ENCODE measurements at regions not wholly inside any gene's neighbourhood (a gene's known extent, or its start where the extent isn't known, plus 50 kb on each side); places are given as distances from the start of the nearest gene placed in this dataset.

DNA sequence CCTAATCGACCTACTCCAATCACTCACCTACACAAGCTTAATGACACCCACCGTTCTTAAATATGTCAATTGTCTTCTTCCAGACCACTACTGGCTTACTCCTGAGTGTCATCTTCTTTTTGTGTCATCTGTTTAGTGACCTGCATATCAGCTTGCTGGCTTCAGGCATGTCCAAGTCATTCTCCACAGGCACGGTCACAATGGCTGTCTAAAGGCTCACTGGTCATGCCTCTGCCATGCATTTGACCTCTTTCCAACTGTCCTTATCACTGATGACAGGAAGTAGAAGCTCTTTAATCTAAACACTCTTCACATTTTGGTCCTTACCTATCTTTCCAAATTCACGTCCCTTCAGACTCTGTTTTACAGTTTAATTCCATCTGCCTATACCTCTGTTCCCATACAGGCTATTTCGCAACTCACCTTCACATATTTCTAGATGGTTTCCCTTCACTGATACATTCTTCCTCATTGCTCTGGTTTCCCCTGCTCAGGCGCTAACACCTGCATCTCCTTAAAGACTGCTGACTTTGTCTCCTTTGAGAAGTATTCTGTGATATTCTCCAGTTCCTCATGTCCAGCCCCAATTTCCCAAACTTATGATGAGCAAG is 217.5 kb downstream of the TRIB2 start:
- DNase-seq = no peak

DNA sequence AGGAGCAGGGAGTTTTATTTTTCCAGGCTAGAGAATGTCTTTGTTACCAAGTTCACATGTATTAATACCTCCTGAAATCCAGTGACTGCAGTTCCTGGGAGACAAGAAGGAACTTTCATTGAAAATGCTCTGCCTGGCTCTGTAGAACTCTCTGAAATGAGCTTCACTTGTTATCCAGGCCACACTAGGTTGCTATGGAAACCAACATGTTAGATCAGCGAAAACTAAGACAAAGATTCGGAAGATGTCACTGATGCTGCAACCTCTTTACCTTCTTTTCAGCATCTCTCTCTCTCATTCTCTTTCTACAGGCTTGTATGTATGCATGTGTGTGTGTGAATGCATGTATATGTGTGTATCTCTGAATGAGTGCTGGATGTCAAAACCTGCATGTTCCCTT is 218.5 kb downstream of the TRIB2 start:
- no peak for DNase-seq

DNA sequence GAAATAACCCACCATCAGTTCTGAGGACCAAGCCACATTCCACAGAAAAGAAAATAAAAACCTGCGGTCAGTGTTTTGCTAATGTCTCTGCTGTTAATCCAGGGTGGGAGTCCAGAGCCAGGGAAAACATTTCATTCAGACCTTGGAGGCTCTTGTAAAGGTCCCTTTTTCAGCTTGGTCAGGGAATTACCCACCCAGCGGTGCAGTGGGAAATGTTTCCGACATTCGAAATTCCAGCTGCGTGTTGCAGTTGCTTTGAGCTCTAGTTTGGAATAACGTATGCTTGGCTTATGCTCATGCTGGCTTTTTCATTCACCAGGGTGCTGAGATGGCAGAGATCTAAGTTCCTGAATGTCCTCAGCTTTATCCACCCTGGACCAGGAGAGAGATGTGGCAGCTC is 219.1 kb downstream of the TRIB2 start:
- DNase-seq = no peak

DNA sequence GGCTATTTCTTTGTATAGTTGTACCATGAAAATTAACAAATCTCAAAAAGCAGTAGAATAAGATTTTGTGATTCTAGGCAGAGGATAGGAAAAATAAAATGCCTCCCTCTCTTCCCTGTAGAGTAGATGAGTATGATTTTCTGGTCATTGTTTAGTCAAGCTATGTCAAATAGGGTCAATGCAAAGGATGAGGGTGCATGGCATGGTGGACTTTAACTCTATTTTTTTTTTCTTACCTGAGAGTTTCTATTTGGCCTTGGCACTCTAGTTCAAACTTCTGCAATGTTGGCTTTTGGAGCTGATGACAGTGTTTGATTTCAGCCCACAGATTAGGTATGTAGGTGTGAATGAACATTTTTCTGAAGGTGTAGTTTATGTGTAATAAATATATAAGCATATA is 224.5 kb downstream of the TRIB2 start:
- DNase-seq = no peak

DNA sequence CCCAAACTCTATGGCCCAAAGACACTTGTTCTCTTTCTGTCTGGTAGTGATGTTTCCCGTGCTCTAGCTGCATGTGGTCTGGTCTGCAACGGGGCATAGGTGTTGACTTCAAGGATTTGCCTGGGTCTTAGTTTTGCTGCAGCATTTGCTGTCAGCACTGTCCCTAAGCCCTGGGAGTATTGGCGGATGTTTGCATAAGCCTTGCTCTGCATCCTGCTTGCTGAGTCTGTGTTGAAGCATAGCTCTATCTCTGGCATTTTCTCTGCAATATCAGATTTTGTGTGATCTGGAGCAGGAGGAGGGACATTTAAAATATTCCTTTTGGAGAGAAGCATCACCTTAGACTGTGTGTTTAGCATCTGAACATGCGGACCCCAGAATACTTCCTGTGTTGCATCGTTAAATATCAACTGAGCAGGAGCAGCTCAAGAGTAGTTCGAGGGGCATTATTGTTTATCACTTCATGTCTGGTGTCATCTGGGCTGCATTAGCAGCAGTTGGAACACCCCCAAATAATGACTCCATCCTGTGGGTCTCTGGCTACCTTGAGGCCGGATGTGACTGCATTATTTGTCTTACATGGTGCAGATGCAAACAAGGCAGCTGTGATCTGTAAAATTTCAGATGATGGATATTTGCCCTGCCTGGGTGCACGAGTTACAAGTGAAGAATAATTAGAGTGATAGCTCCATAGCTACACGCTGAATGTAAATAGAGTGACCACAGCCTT is 231.7 kb downstream of the TRIB2 start:
- DNase-seq = no peak

DNA sequence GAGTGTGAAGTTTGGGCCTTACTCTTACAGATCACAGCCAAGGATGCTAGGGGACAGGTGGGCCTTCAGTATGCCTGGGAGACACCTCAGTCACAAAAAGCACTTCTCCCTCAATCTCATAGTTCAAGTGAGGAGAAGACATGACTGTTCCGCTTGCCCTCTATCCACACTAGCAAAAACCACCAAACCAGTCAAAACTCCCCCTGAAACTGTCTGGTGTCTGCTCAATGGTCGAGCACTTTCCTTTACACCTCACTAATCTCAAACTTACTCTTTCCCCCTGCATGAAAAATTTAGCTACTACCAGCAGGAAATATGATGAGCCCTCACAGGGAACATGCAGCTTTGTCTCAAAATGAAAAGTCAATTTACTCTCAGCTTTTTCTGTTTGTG is 232.2 kb downstream of the TRIB2 start:
- DNase-seq = no peak

DNA sequence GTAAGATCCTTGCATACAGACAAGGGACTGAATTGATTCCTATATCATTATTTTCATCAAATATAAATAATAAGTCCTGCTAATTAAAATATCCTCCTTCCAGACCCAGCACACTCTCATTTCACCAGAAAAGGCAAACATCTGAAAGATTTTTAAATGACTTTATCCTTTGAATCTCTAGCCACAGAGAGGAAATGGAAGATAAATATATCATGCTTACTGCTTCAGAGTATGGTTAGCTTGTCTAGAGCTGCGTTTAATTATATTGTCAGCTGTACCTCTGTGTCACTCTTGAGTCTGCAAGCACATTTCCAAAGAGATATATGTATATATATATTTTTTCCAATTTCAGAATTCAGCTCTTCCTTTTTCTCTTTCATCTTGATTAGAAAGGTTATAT is 232.7 kb downstream of the TRIB2 start:
- no peak for DNase-seq

DNA sequence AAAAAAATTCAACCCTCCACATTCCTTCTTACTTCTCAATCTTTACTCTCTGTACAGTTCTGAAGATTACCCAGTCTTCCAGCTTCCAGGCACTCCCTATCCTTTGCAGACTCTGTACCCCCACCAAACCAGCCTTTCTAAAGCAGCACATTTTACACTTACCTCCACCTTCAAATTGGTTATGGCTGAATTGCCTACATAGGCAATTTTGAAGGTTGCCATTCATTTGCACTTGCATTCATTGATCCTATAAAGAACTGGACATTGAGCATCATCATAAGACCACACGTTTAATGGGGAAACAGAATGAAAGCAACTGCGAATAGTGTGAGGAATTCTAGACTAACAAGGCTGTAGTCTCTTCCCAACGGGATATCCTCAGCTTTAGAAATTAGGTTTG is 233.4 kb downstream of the TRIB2 start:
- no peak for DNase-seq

DNA sequence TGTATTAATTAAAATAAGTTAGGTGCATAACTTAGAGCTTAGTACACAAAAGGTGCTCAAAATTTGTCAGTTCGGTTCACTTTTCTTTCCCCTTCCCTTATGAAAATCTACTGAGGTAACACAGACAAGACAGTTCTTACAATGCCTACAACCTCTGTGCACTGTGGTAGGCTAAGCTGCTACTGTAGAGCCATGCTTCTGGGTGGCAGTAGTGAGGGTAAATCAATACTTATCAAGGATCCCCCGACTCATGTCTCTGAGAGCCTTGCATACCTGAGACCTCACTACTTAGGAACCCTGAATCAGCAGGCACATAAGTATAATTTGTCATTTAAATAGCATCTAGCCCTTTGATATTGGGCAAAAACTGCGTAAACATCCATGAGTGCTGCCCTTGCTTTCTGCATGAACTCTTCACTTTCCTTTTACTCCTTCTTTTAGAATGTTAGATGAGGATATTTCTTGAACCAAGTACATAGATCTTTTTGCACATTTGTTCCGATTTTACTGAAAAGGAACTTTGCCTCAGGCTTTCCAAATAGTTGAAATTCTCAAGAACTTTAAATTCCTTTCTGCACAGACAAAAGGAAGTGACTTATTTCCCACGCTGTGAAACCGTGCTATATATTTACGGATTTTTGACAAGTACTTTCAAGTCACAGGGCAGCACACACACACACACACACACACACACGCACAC is 234.4 kb downstream of the TRIB2 start:
- DNase-seq = no peak

DNA sequence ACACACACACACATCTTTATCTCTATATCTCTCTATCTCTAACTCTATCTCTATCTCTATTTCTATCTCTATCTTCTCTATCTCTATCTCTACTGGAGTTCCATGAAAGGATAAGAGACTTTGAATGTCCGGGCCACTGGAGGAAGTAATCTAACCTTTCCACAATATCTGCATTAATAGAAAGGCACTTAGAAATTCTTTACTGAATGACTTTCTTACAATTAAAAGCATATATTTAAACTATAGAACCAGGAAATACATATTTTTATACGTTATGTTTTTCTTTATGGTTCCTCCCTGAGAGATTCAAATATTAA is 234.9 kb downstream of the TRIB2 start:
- DNase-seq = no peak

DNA sequence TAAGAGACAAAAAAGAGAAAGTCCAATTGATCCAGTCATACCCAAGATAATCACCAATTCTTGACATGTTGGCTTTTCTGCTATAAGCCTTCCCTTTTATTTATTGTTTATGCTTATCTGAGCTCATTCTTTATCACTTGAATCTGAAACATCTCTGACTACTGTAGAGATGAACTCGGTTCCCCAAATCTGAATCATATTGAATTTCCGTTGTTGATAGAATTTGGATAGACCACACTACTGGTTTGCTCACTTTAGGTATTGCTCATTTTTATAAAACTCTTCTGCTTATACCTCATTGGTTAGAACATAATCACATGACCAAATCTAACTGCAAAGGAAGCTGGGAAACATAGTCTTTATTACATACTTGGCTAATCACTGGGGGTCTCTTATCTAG is 236.9 kb downstream of the TRIB2 start:
- no peak for DNase-seq

DNA sequence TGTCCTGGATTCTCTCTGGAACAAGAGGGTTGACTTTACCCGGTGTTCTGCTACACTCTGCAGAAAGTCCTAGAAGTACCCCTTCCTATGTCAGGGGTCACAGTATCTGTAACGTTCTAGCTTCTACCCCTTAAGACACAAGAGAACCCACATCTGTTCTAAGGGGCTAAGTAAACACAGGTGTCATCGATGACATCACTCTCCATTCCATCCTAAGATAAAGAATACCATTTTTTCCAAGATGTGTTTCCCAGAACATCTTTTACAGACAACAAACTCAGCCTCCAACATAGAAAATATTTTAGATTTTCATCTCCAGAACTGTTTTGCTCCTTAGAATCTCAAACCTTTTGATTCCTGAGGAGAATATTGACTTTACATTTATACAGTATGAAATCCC is 239.1 kb downstream of the TRIB2 start:
- DNase-seq = no peak

DNA sequence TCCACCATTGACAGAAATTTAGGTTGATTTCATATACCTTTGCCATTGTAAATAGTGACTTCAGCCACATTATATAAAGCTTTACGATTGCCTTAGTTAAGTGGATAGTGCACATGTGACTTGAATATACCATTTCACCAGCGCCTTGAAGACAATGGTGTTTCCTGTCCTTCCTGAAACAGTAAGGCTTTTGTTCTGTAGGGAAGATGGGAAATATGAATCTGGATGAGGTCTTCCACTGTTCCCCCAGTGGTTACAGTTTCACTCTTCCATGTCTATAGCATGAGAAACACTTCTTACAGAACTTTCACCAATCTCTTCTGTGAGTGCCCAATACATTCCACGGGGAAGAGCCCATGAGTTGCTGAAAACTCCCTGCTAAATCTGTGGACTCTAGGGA is 240.5 kb downstream of the TRIB2 start:
- no peak for DNase-seq

DNA sequence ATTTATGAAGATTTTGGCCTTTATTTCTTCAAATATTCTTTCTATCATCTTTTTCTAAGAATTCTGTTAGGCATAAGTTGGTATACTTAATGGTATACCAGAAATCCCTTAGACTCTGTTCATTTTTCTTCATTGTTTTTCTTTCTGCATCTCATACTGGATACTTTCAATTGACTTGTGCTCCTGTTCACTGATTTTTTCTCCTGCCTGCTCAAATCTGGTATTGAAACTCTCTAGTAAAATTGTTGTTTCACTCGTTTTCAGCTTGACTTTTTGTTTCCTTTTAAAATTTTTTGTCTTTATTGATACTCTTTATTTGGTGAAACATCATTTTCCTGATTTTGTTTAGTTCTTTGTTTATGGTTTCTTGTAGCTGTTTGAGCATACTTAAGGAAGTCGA is 243.2 kb downstream of the TRIB2 start:
- no peak for DNase-seq

DNA sequence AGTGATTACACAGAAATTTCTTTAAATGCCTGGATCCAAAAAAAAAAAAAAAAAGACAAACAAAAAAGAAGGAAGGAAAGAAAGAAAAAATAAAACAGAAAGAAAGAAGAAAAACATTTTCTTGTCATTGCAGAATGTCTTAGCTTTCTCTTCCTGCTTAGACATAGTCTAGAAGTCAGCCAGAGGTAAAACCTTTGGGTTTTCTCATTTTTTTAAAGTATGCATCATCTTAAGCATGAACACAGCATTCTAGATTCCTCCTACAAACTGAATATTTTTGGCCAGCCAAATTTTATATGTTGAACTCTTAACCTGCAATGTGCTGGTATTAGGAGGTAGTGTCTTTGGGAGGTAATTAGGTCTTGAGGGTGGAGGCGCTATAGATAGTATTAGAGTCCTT is 243.9 kb downstream of the TRIB2 start:
- DNase-seq = no peak

DNA sequence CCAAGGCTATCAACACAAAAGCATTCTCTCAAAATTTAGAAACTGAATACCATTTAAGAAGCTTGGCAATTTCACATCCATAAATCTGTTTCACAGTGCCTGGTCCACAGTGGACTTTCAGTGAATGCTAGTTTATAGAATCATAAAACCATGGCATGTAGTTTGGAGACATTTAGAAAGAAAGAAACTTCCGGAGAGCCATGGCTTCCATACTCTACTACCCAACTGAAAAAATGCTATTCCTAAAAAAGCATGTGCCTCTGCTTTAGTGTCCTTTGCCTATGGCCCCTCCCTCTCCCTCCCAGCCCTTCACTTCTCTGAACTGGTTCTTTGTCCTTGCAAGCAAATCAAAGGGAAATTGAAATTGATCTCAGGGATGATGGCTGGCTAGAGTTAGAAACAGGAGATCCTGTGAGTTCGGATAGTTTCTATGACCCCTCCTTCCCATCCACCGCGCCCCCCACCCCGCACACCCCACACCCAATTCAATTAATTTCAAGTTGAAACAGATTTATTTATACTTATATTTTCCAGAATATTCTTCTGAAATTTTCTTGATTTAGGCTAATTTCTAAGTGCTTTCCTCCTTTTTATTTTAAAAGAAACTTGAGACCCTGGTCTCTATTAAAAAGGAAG is 248.3 kb downstream of the TRIB2 start:
- no peak for DNase-seq

DNA sequence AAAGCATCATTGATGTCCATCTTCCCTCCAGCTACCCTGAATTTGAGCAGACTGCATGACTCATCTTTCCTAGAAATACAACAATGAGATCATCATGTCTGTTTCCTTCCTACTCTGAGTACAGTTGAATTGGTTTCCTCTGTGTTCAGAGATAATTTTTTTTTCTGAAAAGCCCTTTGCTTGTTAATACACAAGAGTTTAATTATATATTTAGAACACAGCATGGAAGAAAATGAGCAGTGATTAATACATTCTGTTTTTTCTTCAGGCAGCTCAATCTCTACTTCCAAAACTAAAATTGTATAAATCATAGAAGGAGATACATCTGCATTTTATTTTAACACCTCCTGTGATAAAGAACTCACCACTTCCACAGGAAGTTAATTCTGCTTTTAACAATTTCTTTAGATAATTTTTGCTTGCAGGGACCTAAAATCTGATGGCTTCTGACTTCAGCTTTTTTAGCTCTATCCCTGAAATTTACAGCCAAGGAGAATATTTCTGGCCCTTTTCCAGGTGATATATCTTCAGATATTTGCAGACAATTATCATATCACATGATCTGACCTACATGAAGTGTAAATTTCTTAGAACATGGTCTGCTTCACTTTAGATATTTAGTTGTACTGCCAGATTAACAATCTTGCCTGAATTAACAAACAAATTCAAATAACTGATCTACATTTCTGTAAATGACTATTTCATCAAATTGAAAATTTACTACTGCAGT is 249.0 kb downstream of the TRIB2 start:
- DNase-seq = no peak

DNA sequence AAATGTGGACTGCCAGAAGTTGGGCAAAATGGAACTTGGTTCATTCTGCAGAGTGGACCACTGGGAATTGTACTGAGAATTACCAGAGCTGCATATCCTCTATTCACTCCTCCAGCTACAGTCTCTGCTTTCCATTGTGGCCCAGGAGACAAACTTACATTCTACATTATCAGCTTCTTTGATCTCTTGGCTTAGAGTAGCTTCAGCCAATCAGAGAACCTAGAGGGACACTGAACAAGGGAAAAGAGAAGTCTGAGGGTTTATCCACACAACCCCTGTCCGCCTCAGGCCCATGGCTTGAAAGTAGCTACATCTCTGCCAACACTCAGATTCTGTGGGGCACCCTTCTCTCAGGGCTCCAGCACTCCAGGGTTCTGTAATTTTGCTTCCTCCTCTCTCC is 251.1 kb downstream of the TRIB2 start:
- DNase-seq = no peak

DNA sequence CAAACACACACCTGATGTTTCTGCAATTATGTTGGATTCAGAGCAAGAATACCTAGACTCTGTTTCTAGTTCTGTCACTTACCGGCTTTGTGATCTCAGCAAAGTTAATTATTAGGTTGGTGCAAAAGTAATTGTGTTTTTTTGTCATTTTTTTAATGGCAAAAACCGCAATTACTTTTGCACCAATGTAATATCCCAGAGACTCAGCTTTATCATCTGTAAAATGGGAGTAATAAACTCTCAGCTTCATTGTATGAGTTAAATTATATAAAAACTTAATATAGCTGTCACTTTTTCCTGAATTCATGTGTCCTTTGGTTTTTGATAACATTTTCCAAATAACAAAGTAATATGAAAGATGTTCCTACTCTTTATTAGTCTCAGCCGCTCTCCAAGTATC is 251.7 kb downstream of the TRIB2 start:
- no peak for DNase-seq

DNA sequence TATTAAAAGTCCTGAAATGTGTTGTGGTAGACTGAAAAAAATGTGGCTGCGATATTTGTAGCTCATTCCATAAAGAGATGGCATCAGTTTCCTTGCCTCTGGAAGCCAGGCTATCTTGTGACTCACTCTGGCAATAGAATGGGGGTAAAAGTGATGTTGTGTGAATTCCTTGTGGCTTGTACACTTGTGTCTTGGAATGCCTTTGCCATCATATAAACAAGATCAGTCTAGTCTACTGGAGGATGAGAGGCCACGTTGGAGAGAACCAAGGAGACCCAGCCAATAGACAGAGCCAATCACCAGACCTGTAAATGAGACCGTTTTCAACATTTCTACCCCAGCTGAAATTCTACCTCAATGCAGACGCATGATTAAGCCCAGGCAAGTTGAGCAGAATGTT is 254.1 kb downstream of the TRIB2 start:
- no peak for DNase-seq

DNA sequence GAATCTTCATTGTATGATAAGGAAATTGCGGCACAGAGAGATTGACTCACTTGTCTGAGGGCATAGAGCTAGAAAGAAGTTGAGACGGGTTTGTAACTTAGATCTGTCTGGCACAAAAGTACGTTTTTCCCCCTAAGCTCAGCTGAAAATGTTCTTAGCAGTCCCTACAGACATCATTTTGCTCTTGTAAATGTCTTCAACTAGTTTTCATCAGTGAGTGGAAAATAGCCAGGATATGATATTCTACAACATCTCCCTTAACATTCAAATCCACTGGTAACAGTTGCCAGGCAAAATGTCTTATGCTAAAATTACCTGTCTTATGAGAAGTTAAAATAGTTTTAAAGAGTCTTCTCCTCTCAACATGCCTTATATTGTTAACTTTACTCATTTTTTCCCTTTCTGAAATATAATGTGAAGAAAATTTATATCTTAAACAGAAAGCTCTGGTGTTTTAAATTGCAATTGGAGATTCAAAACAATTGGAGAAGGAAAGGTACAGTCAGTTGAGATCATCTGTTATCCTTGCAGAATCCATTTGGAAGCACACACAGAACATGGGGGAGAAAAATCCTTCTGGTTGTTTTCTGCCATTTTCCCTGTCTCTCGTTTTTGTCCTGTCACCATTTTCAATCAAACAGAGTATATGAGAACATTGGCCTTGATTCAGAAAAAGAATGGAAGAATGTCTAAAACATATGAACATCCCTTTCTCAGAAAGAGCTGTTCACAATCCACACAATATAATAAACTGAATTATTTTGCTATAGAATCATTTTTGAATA is 255.0 kb downstream of the TRIB2 start:
- DNase-seq = no peak

DNA sequence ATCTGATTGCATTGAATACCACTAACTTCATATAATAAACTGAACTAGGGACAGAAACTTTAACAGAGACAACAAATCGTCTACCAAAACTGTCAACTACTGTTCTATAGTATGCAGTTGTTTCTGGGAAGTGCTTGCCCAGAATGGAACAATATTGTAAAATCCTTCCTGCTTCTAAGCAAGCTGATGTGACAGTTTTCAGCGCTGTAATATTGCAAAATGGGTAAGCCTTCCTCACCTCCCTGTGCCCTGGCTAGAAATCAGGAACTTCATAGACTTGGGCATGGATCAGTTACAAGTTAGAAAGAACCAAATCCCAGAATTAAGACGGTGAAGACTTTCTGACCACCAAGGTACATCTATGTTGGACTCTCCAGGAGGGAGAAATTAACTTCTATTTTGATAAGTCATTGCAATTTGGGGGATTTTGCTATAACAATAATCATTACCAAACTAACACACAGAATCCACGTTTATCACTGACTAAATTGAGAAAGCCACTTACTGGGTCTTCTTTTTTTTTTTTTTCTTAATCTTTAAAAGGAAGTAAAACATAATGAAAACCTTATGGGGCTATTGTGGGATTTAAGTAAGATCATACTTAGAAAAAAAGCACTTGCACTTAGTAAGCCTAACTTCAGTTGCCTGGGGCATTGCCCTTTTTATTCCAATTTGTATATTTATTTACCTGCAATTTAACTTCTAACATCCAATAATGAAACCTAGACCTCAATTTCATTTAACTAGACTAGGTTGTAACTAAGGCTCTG is 261.5 kb downstream of the TRIB2 start:
- no peak for DNase-seq

Data from NCI-H1105 (cell line).